HepG2 (cell line): ENCODE measurements at regions not wholly inside any gene's neighbourhood (a gene's known extent, or its start where the extent isn't known, plus 50 kb on each side); places are given as distances from the start of the nearest gene placed in this dataset.

Experiments
- ARNTL ChIP-seq: sonication (generic); formaldehyde crosslinking; IDR thresholded peaks from 2 replicates; pipeline ENCODE4 v1.4.0; 2020; ENCODE audit warnings: mild to moderate bottlenecking, missing genetic modification reagents
- CCAR2 ChIP-seq: fragments of 200-400 bp; formaldehyde crosslinking; optimal IDR thresholded peaks from 2 replicates; pipeline ENCODE3; 2018; ENCODE audit warnings: low read depth, mild to moderate bottlenecking, low read length, moderate library complexity
- CEBPG ChIP-seq: IDR thresholded peaks from 2 replicates; pipeline ENCODE4 v1.6.1; 2016
- EHMT2 ChIP-seq: fragments of 200-600 bp; sonication (generic); IDR thresholded peaks from 2 replicates; pipeline ENCODE4 v1.7.0; 2017; ENCODE audit warnings: antibody characterized with exemption, low read depth, low read length, borderline replicate concordance
- ETV5 ChIP-seq: IDR thresholded peaks from 2 replicates; pipeline ENCODE4 v1.6.1; 2018; ENCODE audit warnings: missing biosample characterization, missing genetic modification reagents, inconsistent platforms, borderline replicate concordance
- FOSL2 ChIP-seq: sonication (generic); formaldehyde crosslinking; IDR thresholded peaks from 2 replicates; pipeline ENCODE4 v1.4.0; 2020; ENCODE audit warnings: missing genetic modification reagents
- GATAD2A ChIP-seq: IDR thresholded peaks from 2 replicates; pipeline ENCODE4 v1.6.1; 2016
- KAT2B ChIP-seq: fragments of 150-350 bp; IDR thresholded peaks from 2 replicates; pipeline ENCODE4 v1.6.1; 2014; ENCODE audit warnings: low read depth, low read length, borderline replicate concordance
- KAT8 ChIP-seq: IDR thresholded peaks from 2 replicates; pipeline ENCODE4 v1.6.1; 2016; ENCODE audit warnings: missing genetic modification reagents, missing compliant biosample characterization
- LCORL ChIP-seq, 2 experiments: fragments of 450-650 bp in 1 of 2; sonication (generic) in 1 of 2; formaldehyde crosslinking in 1 of 2; IDR thresholded peaks; 2 replicates each; pipeline versions ENCODE4 v1.5.0 to v1.6.1; 2017 to 2020; ENCODE audit warnings: antibody characterized with exemption in 1 of 2, missing genetic modification reagents in 1 of 2
- MBD4 ChIP-seq: IDR thresholded peaks from 2 replicates; pipeline ENCODE4 v1.6.1; 2012; ENCODE audit warnings: low read length, inconsistent platforms, borderline replicate concordance
- NBN ChIP-seq: fragments of 450-650 bp; conservative IDR thresholded peaks from 2 replicates; pipeline ENCODE4 v1.6.1; 2017
- PAX8 ChIP-seq: sonication (generic); formaldehyde crosslinking; IDR thresholded peaks from 2 replicates; pipeline ENCODE4 v1.8.0; 2022; ENCODE audit warnings: mild to moderate bottlenecking, missing genetic modification reagents, borderline replicate concordance
- PCBP2 ChIP-seq: fragments of 200-400 bp; formaldehyde crosslinking; optimal IDR thresholded peaks from 2 replicates; pipeline ENCODE3; 2018; ENCODE audit warnings: low read length, low read depth; ENCODE audit not compliant: poor library complexity, severe bottlenecking
- SMARCC2 ChIP-seq: fragments of 450-650 bp; IDR thresholded peaks from 2 replicates; pipeline ENCODE4 v1.6.1; 2017; ENCODE audit warnings: antibody characterized with exemption, mild to moderate bottlenecking
- STAT6 ChIP-seq: sonication (generic); formaldehyde crosslinking; IDR thresholded peaks from 2 replicates; pipeline ENCODE4 v1.4.0; 2020; ENCODE audit warnings: missing genetic modification reagents, mild to moderate bottlenecking, borderline replicate concordance
- TRAFD1 ChIP-seq: sonication (generic); formaldehyde crosslinking; IDR thresholded peaks from 2 replicates; pipeline ENCODE4 v1.5.1; 2020; ENCODE audit warnings: missing genetic modification reagents, mild to moderate bottlenecking, borderline replicate concordance
- YEATS2 ChIP-seq: sonication (generic); formaldehyde crosslinking; IDR thresholded peaks from 2 replicates; pipeline ENCODE4 v1.4.0; 2020; ENCODE audit warnings: missing genetic modification reagents, borderline replicate concordance
- ZC3H4 ChIP-seq: sonication (generic); formaldehyde crosslinking; IDR thresholded peaks from 2 replicates; pipeline ENCODE4 v1.4.0; 2020; ENCODE audit warnings: missing genetic modification reagents, borderline replicate concordance
- ZFP36L2 ChIP-seq: sonication (generic); formaldehyde crosslinking; IDR thresholded peaks from 2 replicates; pipeline ENCODE4 v1.4.0; 2020; ENCODE audit warnings: missing genetic modification reagents
- ZNF44 ChIP-seq: sonication (generic); formaldehyde crosslinking; IDR thresholded peaks from 2 replicates; pipeline ENCODE4 v1.5.1; 2020; ENCODE audit warnings: mild to moderate bottlenecking, missing genetic modification reagents
- ZNF576 ChIP-seq: sonication (generic); formaldehyde crosslinking; IDR thresholded peaks from 2 replicates; pipeline ENCODE4 v1.4.0; 2020; ENCODE audit warnings: mild to moderate bottlenecking, missing genetic modification reagents
- ZNF7 ChIP-seq: IDR thresholded peaks from 2 replicates; pipeline ENCODE4 v1.6.1; 2016; ENCODE audit warnings: missing biosample characterization, missing genetic modification reagents
- ZNF740 ChIP-seq: sonication (generic); formaldehyde crosslinking; IDR thresholded peaks from 2 replicates; pipeline ENCODE4 v1.4.0; 2020; ENCODE audit warnings: missing genetic modification reagents
- ZNF747 ChIP-seq: sonication (generic); formaldehyde crosslinking; IDR thresholded peaks from 2 replicates; pipeline ENCODE4 v1.8.1; 2023; ENCODE audit warnings: missing genetic modification reagents, mild to moderate bottlenecking, borderline replicate concordance
- ZSCAN12 ChIP-seq: sonication (generic); formaldehyde crosslinking; IDR thresholded peaks from 2 replicates; pipeline ENCODE4 v1.9.0; 2021; ENCODE audit warnings: mild to moderate bottlenecking, missing genetic modification reagents
- TF ChIP-seq, protein P1 (sequence below): IDR thresholded peaks from 2 replicates; pipeline ENCODE4 v1.6.1; 2016; ENCODE audit warnings: low read depth, control low read depth

DNA sequence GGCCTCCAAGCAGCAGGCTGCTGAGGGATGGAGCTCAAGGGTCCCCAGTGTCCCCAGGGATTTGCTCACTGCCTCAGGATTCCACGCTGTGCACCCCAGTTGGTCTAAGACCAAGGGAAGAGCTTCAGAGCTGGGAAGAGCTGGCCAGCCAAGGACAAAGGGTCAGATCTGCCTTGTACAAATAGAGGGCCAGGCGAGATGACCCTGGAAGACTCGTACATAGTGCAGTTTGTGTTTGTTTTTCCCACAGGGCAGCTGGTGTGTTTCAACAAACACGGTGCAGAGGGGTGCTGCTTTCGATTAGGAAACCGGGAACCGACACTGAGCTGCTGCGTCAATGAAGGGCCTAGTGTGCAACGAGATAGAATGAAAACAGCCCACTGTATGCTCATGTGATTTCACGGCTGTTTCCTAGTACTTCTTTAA is 56.1 kb upstream of the TRPM1 start (continued):
- TF ChIP-seq ZNF740 (CRISPR knock-in tag) (no peak; the same call in 1 of the 2 replicates), TRAFD1 (CRISPR knock-in tag) (no peak), ETV5 (peak; percentile 73; the same call in 1 of the 2 replicates), CEBPG (CRISPR knock-in tag) (peak; percentile 87), ZC3H4 (no peak), YEATS2 (CRISPR knock-in tag) (peak; percentile 21; the same call in 1 of the 2 replicates), ZSCAN12 (CRISPR knock-in tag) (no peak), PAX8 (CRISPR knock-in tag) (no peak), ZNF7 (CRISPR knock-in tag) (no peak), ZNF576 (CRISPR knock-in tag) (no peak), GATAD2A (peak; percentile 98), KAT8 (CRISPR knock-in tag) (peak; percentile 85), KAT2B (no peak), STAT6 (CRISPR knock-in tag) (peak; percentile 59; the same call in 1 of the 2 replicates), FOSL2 (CRISPR knock-in tag) (peak; percentile 78), ARNTL (CRISPR knock-in tag) (peak; percentile 80; the same call in 1 of the 2 replicates), NBN (no peak), ZFP36L2 (CRISPR knock-in tag) (no peak), CCAR2 (peak; percentile 79), ZNF44 (no peak), PCBP2 (no peak), SMARCC2 (no peak), LCORL (IDR thresholded peaks at IDR 0.05) (peak; percentile 15; the same call in 1 of the 2 replicates), LCORL (CRISPR knock-in tag; IDR thresholded peaks at IDR 0.05) (peak; percentile 95), EHMT2 (peak; percentile 20; the same call in 1 of the 2 replicates), ZNF747 (CRISPR knock-in tag) (peak; percentile 93), MBD4 (no peak)
- TF ChIP-seq, protein P1, sequence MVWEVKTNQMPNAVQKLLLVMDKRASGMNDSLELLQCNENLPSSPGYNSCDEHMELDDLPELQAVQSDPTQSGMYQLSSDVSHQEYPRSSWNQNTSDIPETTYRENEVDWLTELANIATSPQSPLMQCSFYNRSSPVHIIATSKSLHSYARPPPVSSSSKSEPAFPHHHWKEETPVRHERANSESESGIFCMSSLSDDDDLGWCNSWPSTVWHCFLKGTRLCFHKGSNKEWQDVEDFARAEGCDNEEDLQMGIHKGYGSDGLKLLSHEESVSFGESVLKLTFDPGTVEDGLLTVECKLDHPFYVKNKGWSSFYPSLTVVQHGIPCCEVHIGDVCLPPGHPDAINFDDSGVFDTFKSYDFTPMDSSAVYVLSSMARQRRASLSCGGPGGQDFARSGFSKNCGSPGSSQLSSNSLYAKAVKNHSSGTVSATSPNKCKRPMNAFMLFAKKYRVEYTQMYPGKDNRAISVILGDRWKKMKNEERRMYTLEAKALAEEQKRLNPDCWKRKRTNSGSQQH, result peak; percentile 83; the same call in 1 of the 2 replicates
